ENCODE measurements at regions not wholly inside any gene's neighbourhood (a gene's known extent, or its start where the extent isn't known, plus 50 kb on each side); places are given as distances from the start of the nearest gene placed in this dataset.

DNA sequence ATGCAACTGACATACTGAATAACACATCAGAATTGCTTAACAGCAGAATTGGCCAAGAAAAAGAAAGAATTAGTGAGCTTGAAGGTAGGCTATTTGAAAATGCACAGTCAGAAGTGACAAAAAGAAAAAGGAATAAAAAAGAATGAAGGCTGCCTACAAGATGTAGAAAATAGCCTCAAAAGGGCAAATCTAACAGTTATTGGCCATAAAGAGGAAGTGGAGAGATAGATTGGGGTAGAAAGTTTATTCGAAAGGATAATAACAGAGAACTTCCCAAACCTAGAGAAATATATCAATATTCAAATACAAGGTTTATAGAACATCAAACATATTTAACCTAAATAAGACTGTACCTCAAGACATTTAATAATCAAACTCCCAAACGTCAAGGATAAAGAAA lies 67.5 kb downstream of the ATP6V1G3 start:
- H3K9me3 ChIP-seq (ENCODE audit: control insufficient read depth, insufficient read depth, low read length): peaks cover 1% of the 10 kb centered on the region
- no peak overlapping the region for H3K4me3 ChIP-seq (ENCODE audit: low read depth, low read length)
- no peaks in the 10 kb centered on the region for H3K4me1 ChIP-seq (ENCODE audit: control insufficient read depth, insufficient read depth, low read length)
- DNase-seq (ENCODE audit: low read depth in 4 of 6, low spot score in 6 of 6): no peak
- no peaks in the 10 kb centered on the region for H3K27me3 ChIP-seq (ENCODE audit: control insufficient read depth, insufficient read depth, low read length)
- no peak overlapping the region for H3K27ac ChIP-seq (ENCODE audit: low read depth, low read length)
- no CpG with 5 or more reads among the region's 2 CpGs for WGBS (ENCODE audit: insufficient coverage)
- H3K36me3 ChIP-seq (ENCODE audit: control insufficient read depth, insufficient read depth, low read length): no peaks in the 10 kb centered on the region

DNA sequence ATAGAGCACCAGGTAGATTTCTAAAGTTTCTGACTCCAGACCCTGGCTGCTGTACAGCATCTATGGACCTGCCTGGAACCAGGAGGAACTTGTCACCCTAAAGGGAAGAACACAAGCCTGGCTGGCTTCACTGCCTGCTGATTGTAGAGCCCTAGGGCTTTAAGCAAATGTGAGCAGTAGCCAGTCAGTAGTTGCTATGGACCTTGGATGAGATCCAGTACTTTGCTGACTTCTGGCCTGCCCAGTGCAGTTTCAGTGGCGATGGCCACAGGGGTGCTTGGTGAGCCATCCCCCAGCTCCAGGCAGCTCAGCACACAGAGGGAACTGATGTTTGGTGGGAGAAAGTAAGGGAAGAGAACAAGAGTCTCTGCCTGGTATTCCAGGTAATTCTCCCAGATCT lies 68.4 kb downstream of the ATP6V1G3 start:
- Histone ChIP-seq H3K36me3 (ENCODE audit: control insufficient read depth, insufficient read depth, low read length) (no peaks in the 10 kb centered on the region), H3K27me3 (ENCODE audit: control insufficient read depth, insufficient read depth, low read length) (no peaks in the 10 kb centered on the region), H3K4me1 (ENCODE audit: control insufficient read depth, insufficient read depth, low read length) (no peaks in the 10 kb centered on the region), H3K4me3 (ENCODE audit: low read depth, low read length) (no peak overlapping the region), H3K27ac (ENCODE audit: low read depth, low read length) (no peak overlapping the region), H3K9me3 (ENCODE audit: control insufficient read depth, insufficient read depth, low read length) (peaks cover 1% of the 10 kb centered on the region)
- DNase-seq (ENCODE audit: low read depth in 4 of 6, low spot score in 6 of 6): no peak
- WGBS (ENCODE audit: insufficient coverage): 100% methylated on average over 1 of the region's 1 CpG

- no CpG with 5 or more reads among the region's 2 CpGs for WGBS (ENCODE audit: insufficient coverage)
These were observed 72.6 kb downstream of the ATP6V1G3 start for GRCh38 chr1:198467907-198468306.

DNA sequence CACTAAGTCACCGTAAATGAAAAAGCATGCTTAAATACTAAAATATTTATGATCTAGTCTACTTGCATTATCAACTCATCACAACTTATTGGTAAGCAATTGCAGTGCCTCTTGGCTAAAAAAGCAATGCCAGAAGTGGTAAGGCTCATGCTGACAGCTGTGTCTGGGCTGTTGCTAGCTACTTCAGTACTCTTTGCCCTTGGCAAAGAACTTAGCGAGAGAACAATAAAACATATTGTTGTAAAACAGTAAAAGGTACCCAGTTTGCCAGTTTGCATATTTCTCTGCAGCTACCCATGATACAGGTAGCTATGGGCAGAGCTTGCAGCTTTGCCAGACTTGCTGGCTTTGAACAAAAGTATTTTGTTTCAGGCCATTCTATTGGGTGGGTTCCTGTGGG lies 73.1 kb downstream of the ATP6V1G3 start:
- H3K36me3 ChIP-seq (ENCODE audit: control insufficient read depth, insufficient read depth, low read length): no peaks in the 10 kb centered on the region
- H3K27ac ChIP-seq (ENCODE audit: low read depth, low read length): no peak overlapping the region
- 57% methylated on average over 1 of the region's 2 CpGs for WGBS (ENCODE audit: insufficient coverage)
- peak in 3 of 6 donors; percentile 1 to 32 (median 30) for DNase-seq (ENCODE audit: low read depth in 4 of 6, low spot score in 6 of 6)
- H3K9me3 ChIP-seq (ENCODE audit: control insufficient read depth, insufficient read depth, low read length): no peaks in the 10 kb centered on the region
- no peaks in the 10 kb centered on the region for H3K4me1 ChIP-seq (ENCODE audit: control insufficient read depth, insufficient read depth, low read length)
- no peak overlapping the region for H3K4me3 ChIP-seq (ENCODE audit: low read depth, low read length)
- no peaks in the 10 kb centered on the region for H3K27me3 ChIP-seq (ENCODE audit: control insufficient read depth, insufficient read depth, low read length)

More at GRCh38 chr1:198467907-198468306, 72.6 kb downstream of the ATP6V1G3 start:
- H3K9me3 ChIP-seq (ENCODE audit: control insufficient read depth, insufficient read depth, low read length): peaks cover 1% of the 10 kb centered on the region
- H3K4me3 ChIP-seq (ENCODE audit: low read depth, low read length): no peak overlapping the region
- H3K36me3 ChIP-seq (ENCODE audit: control insufficient read depth, insufficient read depth, low read length): no peaks in the 10 kb centered on the region
- no peak overlapping the region for H3K27ac ChIP-seq (ENCODE audit: low read depth, low read length)
- DNase-seq (ENCODE audit: low read depth in 4 of 6, low spot score in 6 of 6): no peak
- H3K4me1 ChIP-seq (ENCODE audit: control insufficient read depth, insufficient read depth, low read length): no peaks in the 10 kb centered on the region
- H3K27me3 ChIP-seq (ENCODE audit: control insufficient read depth, insufficient read depth, low read length): no peaks in the 10 kb centered on the region

DNA sequence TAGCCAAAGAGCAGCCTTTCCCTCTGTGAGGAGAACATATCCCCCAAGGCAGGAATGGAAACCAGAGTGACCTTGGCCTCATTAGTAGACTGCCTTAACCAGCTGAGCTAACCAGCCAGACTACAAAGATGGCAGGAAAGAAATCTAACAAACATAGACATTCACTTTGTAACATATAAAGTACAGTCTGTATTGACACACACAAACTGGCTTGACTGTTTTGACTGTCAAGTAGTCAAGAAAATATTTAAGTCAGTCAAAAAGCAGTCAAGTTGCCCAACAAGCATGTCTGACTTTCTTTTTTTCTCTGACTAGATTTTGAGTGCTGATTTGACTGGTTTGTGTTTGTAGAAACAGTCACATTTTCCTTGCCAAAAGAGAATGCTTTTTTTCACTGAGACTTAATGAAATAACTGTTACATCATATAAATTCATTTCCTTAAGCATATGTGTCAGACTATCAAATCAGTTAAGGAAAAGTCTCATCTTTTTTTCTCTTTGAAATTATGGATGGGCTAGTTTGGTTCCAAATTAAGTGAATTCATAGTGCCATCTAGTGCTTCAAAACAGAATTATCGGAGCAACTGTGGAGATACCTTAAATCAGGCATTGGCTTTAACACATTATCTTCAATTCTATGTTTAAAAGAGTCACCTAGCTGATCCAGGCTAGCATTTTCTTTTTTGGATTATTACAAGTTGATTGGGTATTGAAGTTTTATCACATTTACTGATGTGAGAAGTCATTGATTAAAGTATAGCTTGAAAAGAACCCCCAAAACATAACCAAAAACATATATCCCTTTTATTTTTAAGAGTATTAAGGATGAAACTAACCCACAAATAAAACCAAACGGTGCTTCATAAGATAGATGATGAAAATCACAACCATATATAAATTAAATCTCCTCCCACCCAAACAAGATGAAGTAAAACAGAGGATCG lies 75.0 kb downstream of the ATP6V1G3 start:
- Histone ChIP-seq H3K36me3 (ENCODE audit: control insufficient read depth, insufficient read depth, low read length) (no peaks in the 10 kb centered on the region), H3K27ac (ENCODE audit: low read depth, low read length) (no peak overlapping the region), H3K9me3 (ENCODE audit: control insufficient read depth, insufficient read depth, low read length) (no peaks in the 10 kb centered on the region), H3K27me3 (ENCODE audit: control insufficient read depth, insufficient read depth, low read length) (no peaks in the 10 kb centered on the region), H3K4me3 (ENCODE audit: low read depth, low read length) (no peak overlapping the region), H3K4me1 (ENCODE audit: control insufficient read depth, insufficient read depth, low read length) (no peaks in the 10 kb centered on the region)
- peak; percentile 29 to 91 (median 49) for DNase-seq (ENCODE audit: low read depth in 4 of 6, low spot score in 6 of 6)
- no CpG with 5 or more reads among the region's 3 CpGs for WGBS (ENCODE audit: insufficient coverage)

DNA sequence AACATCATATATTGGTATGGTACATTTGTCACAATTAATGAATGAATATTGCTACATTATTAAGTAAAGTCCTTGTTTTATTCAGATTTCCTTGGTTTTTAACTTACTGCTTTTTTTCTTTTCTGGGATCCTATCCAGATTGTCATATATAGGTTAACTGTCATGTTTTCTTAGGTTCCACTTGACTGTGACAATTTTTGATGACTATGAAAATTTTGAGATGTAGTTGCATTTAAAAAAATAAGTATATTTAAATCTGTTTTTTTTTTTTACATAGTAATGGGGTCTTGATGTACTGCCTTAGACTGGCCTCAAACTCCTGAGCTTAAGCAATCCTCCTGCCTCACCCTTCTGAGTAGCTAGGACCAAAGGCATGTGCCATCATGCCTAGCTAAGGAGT lies 76.8 kb downstream of the ATP6V1G3 start:
- no peak for DNase-seq (ENCODE audit: low read depth in 4 of 6, low spot score in 6 of 6)
- Histone ChIP-seq H3K4me1 (ENCODE audit: control insufficient read depth, insufficient read depth, low read length) (no peaks in the 10 kb centered on the region), H3K36me3 (ENCODE audit: control insufficient read depth, insufficient read depth, low read length) (no peaks in the 10 kb centered on the region), H3K27ac (ENCODE audit: low read depth, low read length) (no peak overlapping the region), H3K27me3 (ENCODE audit: control insufficient read depth, insufficient read depth, low read length) (no peaks in the 10 kb centered on the region), H3K9me3 (ENCODE audit: control insufficient read depth, insufficient read depth, low read length) (no peaks in the 10 kb centered on the region), H3K4me3 (ENCODE audit: low read depth, low read length) (no peak overlapping the region)

GRCh38 chr1:198462365-198463019 lies 78.0 kb downstream of the ATP6V1G3 start:
- Histone ChIP-seq H3K4me1 (ENCODE audit: control insufficient read depth, insufficient read depth, low read length) (no peaks in the 10 kb centered on the region), H3K27me3 (ENCODE audit: control insufficient read depth, insufficient read depth, low read length) (no peaks in the 10 kb centered on the region), H3K36me3 (ENCODE audit: control insufficient read depth, insufficient read depth, low read length) (no peaks in the 10 kb centered on the region), H3K9me3 (ENCODE audit: control insufficient read depth, insufficient read depth, low read length) (no peaks in the 10 kb centered on the region), H3K4me3 (ENCODE audit: low read depth, low read length) (no peak overlapping the region), H3K27ac (ENCODE audit: low read depth, low read length) (no peak overlapping the region)
- DNase-seq (ENCODE audit: low read depth in 4 of 6, low spot score in 6 of 6): peak in 1 of 6 donors; percentile 12
- 80% methylated on average over 1 of the region's 1 CpG for WGBS (ENCODE audit: insufficient coverage)

GRCh38 chr1:198455966-198456365 lies 84.5 kb downstream of the ATP6V1G3 start:
- H3K4me3 ChIP-seq (ENCODE audit: low read depth, low read length): no peak overlapping the region
- no peaks in the 10 kb centered on the region for H3K4me1 ChIP-seq (ENCODE audit: control insufficient read depth, insufficient read depth, low read length)
- H3K9me3 ChIP-seq (ENCODE audit: control insufficient read depth, insufficient read depth, low read length): no peaks in the 10 kb centered on the region
- no peaks in the 10 kb centered on the region for H3K36me3 ChIP-seq (ENCODE audit: control insufficient read depth, insufficient read depth, low read length)
- WGBS (ENCODE audit: insufficient coverage): 100% methylated on average over 1 of the region's 3 CpGs
- no peaks in the 10 kb centered on the region for H3K27me3 ChIP-seq (ENCODE audit: control insufficient read depth, insufficient read depth, low read length)
- H3K27ac ChIP-seq (ENCODE audit: low read depth, low read length): no peak overlapping the region
- no peak for DNase-seq (ENCODE audit: low read depth in 4 of 6, low spot score in 6 of 6)

- no peaks in the 10 kb centered on the region for H3K4me1 ChIP-seq (ENCODE audit: control insufficient read depth, insufficient read depth, low read length)
- no peaks in the 10 kb centered on the region for H3K36me3 ChIP-seq (ENCODE audit: control insufficient read depth, insufficient read depth, low read length)
- WGBS (ENCODE audit: insufficient coverage): no CpG with 5 or more reads among the region's 3 CpGs
- H3K27me3 ChIP-seq (ENCODE audit: control insufficient read depth, insufficient read depth, low read length): no peaks in the 10 kb centered on the region
- H3K27ac ChIP-seq (ENCODE audit: low read depth, low read length): no peak overlapping the region
- H3K4me3 ChIP-seq (ENCODE audit: low read depth, low read length): no peak overlapping the region
- no peaks in the 10 kb centered on the region for H3K9me3 ChIP-seq (ENCODE audit: control insufficient read depth, insufficient read depth, low read length)
- DNase-seq (ENCODE audit: low read depth in 4 of 6, low spot score in 6 of 6): no peak
These were observed 90.6 kb downstream of the ATP6V1G3 start for GRCh38 chr1:198449727-198450433.
